GM21737 (cell line): ENCODE measurements at regions not wholly inside any gene's neighbourhood (a gene's known extent, or its start where the extent isn't known, plus 50 kb on each side); places are given as distances from the start of the nearest gene placed in this dataset.

Experiments
- ATAC-seq: cut with Tn5 transposase; IDR thresholded peaks from one replicate; pipeline ENCODE4 v1.9.1; 2021; ENCODE audit warnings: mild to moderate bottlenecking, moderate library complexity; ENCODE audit not compliant: unreplicated experiment

GRCh38 chr21:35337573-35337972, 288.5 kb upstream of the RUNX1 start:
- ATAC-seq, result no peak

GRCh38 chr21:35336534-35336933, 287.4 kb upstream of the RUNX1 start:
- no peak for ATAC-seq

- ATAC-seq, result no peak
Measured at GRCh38 chr21:35335951-35336446, 286.9 kb upstream of the RUNX1 start.

GRCh38 chr21:35333831-35334618, 284.9 kb upstream of the RUNX1 start:
- ATAC-seq, result no peak

- ATAC-seq, result no peak
Measured at GRCh38 chr21:35332841-35333426, 283.8 kb upstream of the RUNX1 start.

- no peak for ATAC-seq
Measured at GRCh38 chr21:35329940-35330660, 281.0 kb upstream of the RUNX1 start.

GRCh38 chr21:35328856-35329455, 279.9 kb upstream of the RUNX1 start:
- no peak for ATAC-seq

- ATAC-seq, result no peak
Measured at GRCh38 chr21:35326677-35327076, 277.6 kb upstream of the RUNX1 start.

GRCh38 chr21:35325953-35326352, 276.9 kb upstream of the RUNX1 start:
- no peak for ATAC-seq

- ATAC-seq, result no peak
Measured at GRCh38 chr21:35324372-35325220, 275.5 kb upstream of the RUNX1 start.

- ATAC-seq, result no peak
Measured at GRCh38 chr21:35323947-35324346, 274.8 kb upstream of the RUNX1 start.

GRCh38 chr21:35321322-35322200, 272.5 kb upstream of the RUNX1 start:
- ATAC-seq, result no peak

GRCh38 chr21:35319684-35320283, 270.7 kb upstream of the RUNX1 start:
- ATAC-seq, result no peak

GRCh38 chr21:35316933-35317332, 267.8 kb upstream of the RUNX1 start:
- no peak for ATAC-seq

GRCh38 chr21:35316456-35316855, 267.4 kb upstream of the RUNX1 start:
- ATAC-seq, result no peak

- ATAC-seq, result no peak
Measured at GRCh38 chr21:35314857-35315582, 265.9 kb upstream of the RUNX1 start.

- ATAC-seq, result no peak
Measured at GRCh38 chr21:35311985-35312384, 262.9 kb upstream of the RUNX1 start.

- no peak for ATAC-seq
Measured at GRCh38 chr21:35309316-35309715, 260.2 kb upstream of the RUNX1 start.
